GM18951 (cell line): ENCODE measurements at regions not wholly inside any gene's neighbourhood (a gene's known extent, or its start where the extent isn't known, plus 50 kb on each side); places are given as distances from the start of the nearest gene placed in this dataset.

Source experiments
- POLR2A ChIP-seq: IDR thresholded peaks from 4 replicates; pipeline ENCODE4 v1.6.1; 2011; ENCODE audit warnings: mild to moderate bottlenecking; ENCODE audit not compliant: insufficient read length, insufficient read depth; ENCODE audit errors: extremely low read depth
- in situ Hi-C: fragments of 300-500 bp; cut with MboI; formaldehyde crosslinking; loops from one replicate; pipeline ENCODE4 v1.12.0; 2022; ENCODE audit warnings: low sequenced_read_pairs, mixed read lengths, inconsistent platforms; ENCODE audit not compliant: unreplicated experiment

GRCh38 chr3:177820683-177821316, 623.5 kb upstream of the TBL1XR1 start:
- in situ Hi-C loops = no loop called here
- TF ChIP-seq POLR2A = no peak

- no peak for TF ChIP-seq POLR2A
- in situ Hi-C loops = no loop called here
Measured at GRCh38 chr3:177822681-177823096, 625.4 kb upstream of the TBL1XR1 start.

- no peak for TF ChIP-seq POLR2A
- in situ Hi-C loops = no loop called here
Measured at GRCh38 chr3:177823701-177824189, 626.5 kb upstream of the TBL1XR1 start.

GRCh38 chr3:177824190-177824786, 627.0 kb upstream of the TBL1XR1 start:
- in situ Hi-C loops = no loop called here
- no peak for TF ChIP-seq POLR2A

GRCh38 chr3:177824841-177825240, 627.6 kb upstream of the TBL1XR1 start:
- no peak for TF ChIP-seq POLR2A

GRCh38 chr3:177826253-177826652, 629.0 kb upstream of the TBL1XR1 start:
- in situ Hi-C loops = no loop called here
- no peak for TF ChIP-seq POLR2A

More at GRCh38 chr3:177824841-177825240, 627.6 kb upstream of the TBL1XR1 start:
- in situ Hi-C loops = no loop called here

- no peak for TF ChIP-seq POLR2A
- in situ Hi-C loops = no loop called here
Measured at GRCh38 chr3:177827511-177828207, 630.4 kb upstream of the TBL1XR1 start.

GRCh38 chr3:177828208-177828565, 630.9 kb upstream of the TBL1XR1 start:
- no peak for TF ChIP-seq POLR2A
- in situ Hi-C loops = no loop called here

GRCh38 chr3:177830411-177830849, 633.1 kb upstream of the TBL1XR1 start:
- TF ChIP-seq POLR2A = no peak

GRCh38 chr3:177831361-177831760, 634.1 kb upstream of the TBL1XR1 start:
- in situ Hi-C loops = no loop called here
- no peak for TF ChIP-seq POLR2A

More at GRCh38 chr3:177830411-177830849, 633.1 kb upstream of the TBL1XR1 start:
- in situ Hi-C loops = no loop called here

GRCh38 chr3:177832880-177833279, 635.6 kb upstream of the TBL1XR1 start:
- in situ Hi-C loops = no loop called here
- TF ChIP-seq POLR2A = no peak

GRCh38 chr3:177833332-177833731, 636.0 kb upstream of the TBL1XR1 start:
- no peak for TF ChIP-seq POLR2A
- in situ Hi-C loops = no loop called here

GRCh38 chr3:177835008-177835407, 637.7 kb upstream of the TBL1XR1 start:
- no peak for TF ChIP-seq POLR2A
- in situ Hi-C loops = no loop called here

GRCh38 chr3:177835917-177836316, 638.6 kb upstream of the TBL1XR1 start:
- in situ Hi-C loops = no loop called here
- TF ChIP-seq POLR2A = no peak
